Transverse colon (tissue), 4 donors: ENCODE measurements at regions not wholly inside any gene's neighbourhood (a gene's known extent, or its start where the extent isn't known, plus 50 kb on each side); places are given as distances from the start of the nearest gene placed in this dataset.

Source experiments
- DNase-seq: peaks from one replicate; pipeline ENCODE4 v3.0.0-alpha.2; 2019
- H3K27ac ChIP-seq, 4 donors: fragments of 200-600 bp; sonication (generic); 2 replicates each; pipeline ENCODE4 v1.5.1; 2016 to 2018; ENCODE audit warnings: inconsistent platforms in 4 of 4
- H3K27me3 ChIP-seq: fragments of 200-600 bp; sonication (generic); 2 replicates; pipeline ENCODE4 v1.5.1; 2017; ENCODE audit warnings: inconsistent platforms
- H3K36me3 ChIP-seq, 4 donors: fragments of 200-600 bp; sonication (generic); 2 replicates each; pipeline ENCODE4 v1.5.1; 2017 to 2019; ENCODE audit warnings: inconsistent platforms in 4 of 4
- H3K4me1 ChIP-seq, 4 donors: fragments of 200-600 bp; sonication (generic); 2 replicates each; pipeline ENCODE4 v1.5.1; 2017 to 2020; ENCODE audit warnings: inconsistent platforms in 4 of 4
- H3K4me3 ChIP-seq, 4 donors: fragments of 200-600 bp; sonication (generic); 1 replicate in 1 of 4; 2 replicates in 3 of 4; pipeline versions ENCODE4 v1.5.1 to v1.6.1; 2017 to 2019; ENCODE audit warnings: inconsistent platforms in 4 of 4
- H3K9me3 ChIP-seq, 2 donors: fragments of 200-600 bp; sonication (generic); 2 replicates each; pipeline ENCODE4 v1.5.1; 2017 to 2019; ENCODE audit warnings: inconsistent platforms in 2 of 2
- CTCF ChIP-seq, 5 experiments: fragments of 200-600 bp in 3 of 5; fragments of 450-650 bp in 2 of 5; sonication (generic) in 3 of 5; IDR thresholded peaks; 1 replicate in 2 of 5; 2 replicates in 3 of 5; pipeline ENCODE4 v1.5.1; 2016 to 2017; ENCODE audit warnings: antibody characterized with exemption in 5 of 5, inconsistent platforms in 3 of 5, mild to moderate bottlenecking in 2 of 5, moderate library complexity in 1 of 5
- EP300 ChIP-seq: sonication (generic); formaldehyde crosslinking; IDR thresholded peaks from one replicate; pipeline ENCODE4 v1.6.1; 2017; ENCODE audit warnings: antibody characterized with exemption, low read depth
- POLR2A ChIP-seq: fragments of 450-650 bp; IDR thresholded peaks from one replicate; pipeline ENCODE4 v1.6.1; 2016; ENCODE audit warnings: antibody characterized with exemption, mild to moderate bottlenecking, moderate library complexity
- POLR2AphosphoS5 ChIP-seq, 3 donors: sonication (generic); formaldehyde crosslinking; IDR thresholded peaks; one replicate each; pipeline ENCODE4 v1.6.1; 2016; ENCODE audit warnings: antibody characterized with exemption in 3 of 3
- WGBS, 2 donors: methylation state at CpG; one replicate each; pipeline ENCODE4 v1.1.5; 2018; ENCODE audit warnings: low coverage in 1 of 2; 5-methylcytosine and 5-hydroxymethylcytosine counted together
- in situ Hi-C, 4 donors: fragments of 200-750 bp; cut with MboI; loops; one replicate each; pipeline versions ENCODE4 v1.15.0 to v1.15.1; 2017; ENCODE audit warnings: low sequenced_read_pairs in 3 of 4, low pct_ligation_motif_present in 1 of 4, low pct_unique_long_range_greater_than_20kb in 1 of 4
- intact Hi-C: fragments of 100-400 bp; cut with DNase I; formaldehyde crosslinking; loops from one replicate; pipeline ENCODE4 v1.15.1; 2023; ENCODE audit warnings: low total_unique reads

GRCh38 chr15:96412906-96413231 is 82.4 kb downstream of the NR2F2 start:
- Histone ChIP-seq H3K27me3 (peaks cover 100% of the 10 kb centered on the region), H3K4me1 (peaks cover 0 to 30% (median 18%) of the 10 kb centered on the region in 4 donors), H3K4me3 (no peak overlapping the region), H3K9me3 (no peaks in the 10 kb centered on the region), H3K36me3 (no peaks in the 10 kb centered on the region), H3K27ac (no peak overlapping the region)
- TF ChIP-seq EP300 = no peak
- no peak for TF ChIP-seq POLR2A
- no peak for TF ChIP-seq CTCF (IDR thresholded peaks at IDR 0.05)
- TF ChIP-seq POLR2AphosphoS5 (IDR thresholded peaks at IDR 0.05) = no peak
- 17 to 37% methylated on average over 1 of the region's 1 CpG for WGBS, 2 donors
- DNase-seq = no peak
- intact Hi-C loops (no loop called here), in situ Hi-C loops (no loop called here)

DNA sequence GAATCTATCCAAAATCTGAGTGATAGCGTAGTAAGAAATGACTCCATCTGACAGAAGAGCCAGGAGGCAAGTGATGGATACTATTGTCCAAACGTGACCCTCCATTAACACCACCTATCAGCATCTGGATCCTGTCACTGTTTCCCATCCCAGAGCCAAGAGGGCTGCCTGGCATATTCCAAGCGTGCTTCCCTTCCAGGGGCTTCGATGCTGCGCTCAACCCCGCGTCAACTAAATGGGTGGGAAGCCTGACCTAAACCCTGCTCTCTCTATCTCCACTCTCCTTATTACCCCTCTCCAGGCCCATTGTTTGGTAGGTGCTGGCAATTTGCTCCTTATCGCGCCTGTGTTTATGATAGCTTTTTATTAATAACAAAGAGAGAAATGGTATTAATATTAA is 83.2 kb downstream of the NR2F2 start:
- 21 to 32% methylated on average over 7 to 9 of the region's 9 CpGs for WGBS, 2 donors
- H3K27ac ChIP-seq = no peak overlapping the region
- peaks cover 100% of the 10 kb centered on the region for H3K27me3 ChIP-seq
- H3K36me3 ChIP-seq = no peaks in the 10 kb centered on the region
- intact Hi-C loops = no loop called here
- H3K4me3 ChIP-seq = no peak overlapping the region
- peaks cover 0 to 28% (median 17%) of the 10 kb centered on the region in 4 donors for H3K4me1 ChIP-seq
- TF ChIP-seq EP300 (no peak), POLR2AphosphoS5 (IDR thresholded peaks at IDR 0.05) (no peak), POLR2A (no peak), CTCF (IDR thresholded peaks at IDR 0.05) (no peak)
- DNase-seq = no peak
- no peaks in the 10 kb centered on the region for H3K9me3 ChIP-seq
- in situ Hi-C loops = no loop called here

- Histone ChIP-seq H3K27ac (no peak overlapping the region), H3K9me3 (no peaks in the 10 kb centered on the region), H3K36me3 (no peaks in the 10 kb centered on the region), H3K4me3 (no peak overlapping the region), H3K4me1 (peaks cover 0 to 16% (median 6%) of the 10 kb centered on the region in 4 donors), H3K27me3 (peaks cover 100% of the 10 kb centered on the region)
- DNase-seq = no peak
- in situ Hi-C loops = no loop called here
- intact Hi-C loops = no loop called here
- no peak for TF ChIP-seq POLR2A
- no peak for TF ChIP-seq EP300
- no peak for TF ChIP-seq CTCF (IDR thresholded peaks at IDR 0.05)
- WGBS, 2 donors = 29% methylated on average over 8 of the region's 8 CpGs; no CpG with 5 or more reads in 1 of the 2 donors
These were observed 84.4 kb downstream of the NR2F2 start for GRCh38 chr15:96414875-96415274.

DNA sequence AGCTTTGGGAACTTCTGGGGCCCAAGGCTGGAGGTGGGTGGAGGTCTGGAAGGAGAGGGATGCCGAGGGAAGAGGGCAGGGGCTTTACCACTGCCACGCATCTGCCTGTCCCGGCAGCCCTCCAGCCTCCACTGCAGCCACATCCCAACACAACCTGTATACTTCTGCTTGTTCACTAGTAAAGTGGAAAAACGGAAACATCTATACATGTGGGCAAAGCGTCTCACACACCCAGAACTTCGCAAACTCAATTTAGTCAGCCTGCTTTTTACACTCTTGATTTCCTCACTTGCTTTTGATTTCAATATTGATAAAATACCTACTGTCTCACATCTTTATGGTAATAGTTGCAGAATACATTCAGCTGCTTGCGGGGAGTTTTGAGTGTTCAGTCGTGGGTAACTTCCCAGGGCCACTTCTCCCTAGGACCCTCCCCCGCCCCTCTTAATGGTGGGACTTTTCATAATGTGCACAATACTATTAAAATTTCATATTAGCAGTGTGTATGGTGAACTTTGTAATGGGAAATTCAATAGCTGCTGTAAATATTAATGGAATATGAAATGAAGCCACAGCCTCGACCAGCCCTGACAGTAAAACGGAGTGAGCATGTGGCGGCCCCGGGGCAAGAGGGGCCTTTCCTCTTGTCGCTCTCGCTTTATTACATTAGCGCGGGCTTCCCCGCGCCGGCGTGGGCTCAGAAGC is 85.2 kb downstream of the NR2F2 start:
- Histone ChIP-seq H3K4me3 (no peak overlapping the region), H3K36me3 (no peaks in the 10 kb centered on the region), H3K4me1 (peaks cover 0 to 15% (median 5%) of the 10 kb centered on the region in 4 donors), H3K9me3 (no peaks in the 10 kb centered on the region), H3K27me3 (peaks cover 100% of the 10 kb centered on the region), H3K27ac (no peak overlapping the region)
- no peak for TF ChIP-seq EP300
- TF ChIP-seq POLR2A = no peak
- TF ChIP-seq POLR2AphosphoS5 (IDR thresholded peaks at IDR 0.05) = no peak
- no peak for TF ChIP-seq CTCF (IDR thresholded peaks at IDR 0.05)
- no peak for DNase-seq
- in situ Hi-C loops (no loop called here), intact Hi-C loops (no loop called here)
- WGBS, 2 donors = 34 to 48% methylated on average over 2 to 21 of the region's 21 CpGs
